ENCODE measurements at regions not wholly inside any gene's neighbourhood (a gene's known extent, or its start where the extent isn't known, plus 50 kb on each side); places are given as distances from the start of the nearest gene placed in this dataset.

GRCh38 chr10:3482200-3482993 is 302.6 kb downstream of the KLF6 start:
- peak; percentile 85 for DNase-seq (ENCODE audit: low read depth)

- DNase-seq (ENCODE audit: low read depth), result no peak
Measured at GRCh38 chr10:3481496-3481895, 303.5 kb downstream of the KLF6 start.

GRCh38 chr10:3480990-3481315 is 304.1 kb downstream of the KLF6 start:
- no peak for DNase-seq (ENCODE audit: low read depth)

GRCh38 chr10:3480281-3480989 is 304.6 kb downstream of the KLF6 start:
- DNase-seq (ENCODE audit: low read depth), result no peak

GRCh38 chr10:3478632-3479240 is 306.2 kb upstream of the PITRM1 start:
- no peak for DNase-seq (ENCODE audit: low read depth)

GRCh38 chr10:3478153-3478552 is 305.6 kb upstream of the PITRM1 start:
- no peak for DNase-seq (ENCODE audit: low read depth)

GRCh38 chr10:3477683-3478082 is 305.1 kb upstream of the PITRM1 start:
- no peak for DNase-seq (ENCODE audit: low read depth)

GRCh38 chr10:3476640-3477448 is 304.3 kb upstream of the PITRM1 start:
- no peak for DNase-seq (ENCODE audit: low read depth)

GRCh38 chr10:3476186-3476585 is 303.6 kb upstream of the PITRM1 start:
- peak; percentile 58 for DNase-seq (ENCODE audit: low read depth)

GRCh38 chr10:3475367-3475766 is 302.8 kb upstream of the PITRM1 start:
- no peak for DNase-seq (ENCODE audit: low read depth)

- DNase-seq (ENCODE audit: low read depth), result no peak
Measured at GRCh38 chr10:3474266-3474665, 301.7 kb upstream of the PITRM1 start.

- DNase-seq (ENCODE audit: low read depth), result no peak
Measured at GRCh38 chr10:3473271-3473670, 300.7 kb upstream of the PITRM1 start.

GRCh38 chr10:3472287-3473051 is 299.9 kb upstream of the PITRM1 start:
- peak; percentile 72 for DNase-seq (ENCODE audit: low read depth)

- no peak for DNase-seq (ENCODE audit: low read depth)
Measured at GRCh38 chr10:3471927-3472286, 299.3 kb upstream of the PITRM1 start.

GRCh38 chr10:3471472-3471871 is 298.9 kb upstream of the PITRM1 start:
- no peak for DNase-seq (ENCODE audit: low read depth)

- DNase-seq (ENCODE audit: low read depth), result no peak
Measured at GRCh38 chr10:3470191-3470590, 297.6 kb upstream of the PITRM1 start.

- no peak for DNase-seq (ENCODE audit: low read depth)
Measured at GRCh38 chr10:3469639-3470020, 297.0 kb upstream of the PITRM1 start.

GRCh38 chr10:3468919-3469638 is 296.5 kb upstream of the PITRM1 start:
- peak; percentile 87 for DNase-seq (ENCODE audit: low read depth)

GRCh38 chr10:3467052-3467951 is 294.7 kb upstream of the PITRM1 start:
- peak; percentile 98 for DNase-seq (ENCODE audit: low read depth)

GRCh38 chr10:3465406-3465891 is 292.9 kb upstream of the PITRM1 start:
- no peak for DNase-seq (ENCODE audit: low read depth)
